ENCODE measurements at regions not wholly inside any gene's neighbourhood (a gene's known extent, or its start where the extent isn't known, plus 50 kb on each side); places are given as distances from the start of the nearest gene placed in this dataset.
A peak's percentile ranks its signal among the peaks of the same experiment; 100 is the strongest.

- POLR2A ChIA-PET: no interaction called here
- H3K9me3 Mint-ChIP-seq: no peaks in the 10 kb centered on the region
- no peaks in the 10 kb centered on the region for H3K36me3 Mint-ChIP-seq
- H3K4me3 Mint-ChIP-seq: no peak overlapping the region
- H3K27ac Mint-ChIP-seq: no peak overlapping the region
- H3K27me3 Mint-ChIP-seq: peaks cover 2 to 15% (median 5%) of the 10 kb centered on the region in 5 donors
- DNase-seq: peak in 1 of 10 donors; percentile 27
- no peaks in the 10 kb centered on the region for H3K4me1 Mint-ChIP-seq
- ATAC-seq: no peak
Observed at GRCh38 chr16:55039931-55040330, 109.3 kb downstream of the IRX5 start.

GRCh38 chr16:55040366-55041086 is 109.9 kb downstream of the IRX5 start:
- H3K36me3 Mint-ChIP-seq: no peaks in the 10 kb centered on the region
- H3K4me1 Mint-ChIP-seq: no peaks in the 10 kb centered on the region
- ATAC-seq (no peak), DNase-seq (no peak)
- H3K27me3 Mint-ChIP-seq: peaks cover 2 to 15% (median 5%) of the 10 kb centered on the region in 5 donors
- H3K4me3 Mint-ChIP-seq: no peak overlapping the region
- POLR2A ChIA-PET: no interaction called here
- no peak overlapping the region for H3K27ac Mint-ChIP-seq
- no peaks in the 10 kb centered on the region for H3K9me3 Mint-ChIP-seq

- ATAC-seq: no peak
- Mint-ChIP-seq H3K36me3 (no peaks in the 10 kb centered on the region), H3K27me3 (peaks cover 3 to 15% (median 5%) of the 10 kb centered on the region in 5 donors), H3K9me3 (no peaks in the 10 kb centered on the region), H3K27ac (peak overlapping the region in 1 of 10 donors; percentile 53), H3K4me1 (no peaks in the 10 kb centered on the region), H3K4me3 (no peak overlapping the region)
- DNase-seq: no peak
- POLR2A ChIA-PET: no interaction called here
Observed at GRCh38 chr16:55041540-55042234, 111.0 kb downstream of the IRX5 start.

- DNase-seq: no peak
- ATAC-seq: no peak
- Mint-ChIP-seq H3K27me3 (peaks cover 3 to 15% (median 8%) of the 10 kb centered on the region in 5 donors), H3K36me3 (no peaks in the 10 kb centered on the region), H3K4me3 (no peak overlapping the region), H3K27ac (no peak overlapping the region), H3K4me1 (no peaks in the 10 kb centered on the region), H3K9me3 (no peaks in the 10 kb centered on the region)
- POLR2A ChIA-PET: no interaction called here
Observed at GRCh38 chr16:55042556-55043432, 112.1 kb downstream of the IRX5 start.

GRCh38 chr16:55043499-55043898 is 112.8 kb downstream of the IRX5 start:
- no peak for ATAC-seq
- Mint-ChIP-seq H3K27ac (no peak overlapping the region), H3K9me3 (no peaks in the 10 kb centered on the region), H3K4me3 (no peak overlapping the region), H3K4me1 (no peaks in the 10 kb centered on the region), H3K27me3 (peaks cover 3 to 15% (median 8%) of the 10 kb centered on the region in 5 donors), H3K36me3 (no peaks in the 10 kb centered on the region)
- POLR2A ChIA-PET: no interaction called here
- peak in 1 of 10 donors; percentile 6 for DNase-seq

- H3K27ac Mint-ChIP-seq: no peak overlapping the region
- POLR2A ChIA-PET: no interaction called here
- DNase-seq: no peak
- no peaks in the 10 kb centered on the region for H3K36me3 Mint-ChIP-seq
- H3K27me3 Mint-ChIP-seq: peaks cover 0 to 15% (median 8%) of the 10 kb centered on the region in 5 donors
- no peak for ATAC-seq
- no peaks in the 10 kb centered on the region for H3K9me3 Mint-ChIP-seq
- no peaks in the 10 kb centered on the region for H3K4me1 Mint-ChIP-seq
- no peak overlapping the region for H3K4me3 Mint-ChIP-seq
Observed at GRCh38 chr16:55044201-55044975, 113.7 kb downstream of the IRX5 start.

- Mint-ChIP-seq H3K36me3 (no peaks in the 10 kb centered on the region), H3K4me3 (no peak overlapping the region), H3K4me1 (no peaks in the 10 kb centered on the region), H3K27ac (no peak overlapping the region), H3K9me3 (no peaks in the 10 kb centered on the region), H3K27me3 (peaks cover 0 to 9% (median 8%) of the 10 kb centered on the region in 5 donors)
- POLR2A ChIA-PET: no interaction called here
- ATAC-seq: no peak
- no peak for DNase-seq
Observed at GRCh38 chr16:55045329-55045728, 114.7 kb downstream of the IRX5 start.

- H3K4me1 Mint-ChIP-seq: no peaks in the 10 kb centered on the region
- no peaks in the 10 kb centered on the region for H3K9me3 Mint-ChIP-seq
- no peak for ATAC-seq
- H3K27me3 Mint-ChIP-seq: peaks cover 0 to 9% (median 7%) of the 10 kb centered on the region in 5 donors
- no peak overlapping the region for H3K4me3 Mint-ChIP-seq
- no peak overlapping the region for H3K27ac Mint-ChIP-seq
- no peaks in the 10 kb centered on the region for H3K36me3 Mint-ChIP-seq
- POLR2A ChIA-PET: no interaction called here
- no peak for DNase-seq
Observed at GRCh38 chr16:55045756-55046460, 115.2 kb downstream of the IRX5 start.

GRCh38 chr16:55046513-55046912 is 115.8 kb downstream of the IRX5 start:
- Mint-ChIP-seq H3K9me3 (no peaks in the 10 kb centered on the region), H3K36me3 (no peaks in the 10 kb centered on the region), H3K4me1 (peaks cover 0 to 3% (median 0%) of the 10 kb centered on the region in 4 donors), H3K4me3 (no peak overlapping the region), H3K27me3 (peaks cover 0 to 13% (median 6%) of the 10 kb centered on the region in 5 donors), H3K27ac (no peak overlapping the region)
- ATAC-seq: no peak
- POLR2A ChIA-PET: no interaction called here
- DNase-seq: no peak

GRCh38 chr16:55046916-55047315 is 116.3 kb downstream of the IRX5 start:
- POLR2A ChIA-PET: no interaction called here
- H3K27ac Mint-ChIP-seq: no peak overlapping the region
- ATAC-seq (no peak), DNase-seq (no peak)
- H3K27me3 Mint-ChIP-seq: peaks cover 0 to 11% (median 6%) of the 10 kb centered on the region in 5 donors
- H3K36me3 Mint-ChIP-seq: no peaks in the 10 kb centered on the region
- H3K4me3 Mint-ChIP-seq: no peak overlapping the region
- peaks cover 0 to 3% (median 0%) of the 10 kb centered on the region in 4 donors for H3K4me1 Mint-ChIP-seq
- no peaks in the 10 kb centered on the region for H3K9me3 Mint-ChIP-seq

- no peak overlapping the region for H3K4me3 Mint-ChIP-seq
- DNase-seq (no peak), ATAC-seq (no peak)
- no peaks in the 10 kb centered on the region for H3K36me3 Mint-ChIP-seq
- POLR2A ChIA-PET: no interaction called here
- peaks cover 0 to 3% (median 0%) of the 10 kb centered on the region in 4 donors for H3K4me1 Mint-ChIP-seq
- no peak overlapping the region for H3K27ac Mint-ChIP-seq
- H3K27me3 Mint-ChIP-seq: peaks cover 0 to 11% (median 6%) of the 10 kb centered on the region in 5 donors
- no peaks in the 10 kb centered on the region for H3K9me3 Mint-ChIP-seq
Observed at GRCh38 chr16:55047331-55047730, 116.7 kb downstream of the IRX5 start.

GRCh38 chr16:55047903-55048497 is 117.3 kb downstream of the IRX5 start:
- Mint-ChIP-seq H3K27ac (no peak overlapping the region), H3K9me3 (no peaks in the 10 kb centered on the region), H3K4me1 (peaks cover 0 to 3% (median 0%) of the 10 kb centered on the region in 4 donors), H3K27me3 (peaks cover 0 to 11% (median 6%) of the 10 kb centered on the region in 5 donors), H3K4me3 (no peak overlapping the region), H3K36me3 (no peaks in the 10 kb centered on the region)
- DNase-seq: no peak
- no peak for ATAC-seq
- POLR2A ChIA-PET: no interaction called here

Measured in naive thymus-derived CD8-positive, alpha-beta T cell (primary cell).